Naive thymus-derived CD4-positive, alpha-beta T cell (primary cell): ENCODE measurements at regions not wholly inside any gene's neighbourhood (a gene's known extent, or its start where the extent isn't known, plus 50 kb on each side); places are given as distances from the start of the nearest gene placed in this dataset.
A peak's percentile ranks its signal among the peaks of the same experiment; 100 is the strongest.

Source experiments
- ATAC-seq: fragments of 150-1000 bp; cut with Tn5 transposase; 2 replicates; pipeline ENCODE4 v1.10.0; 2021; ENCODE audit warnings: mild to moderate bottlenecking, moderate library complexity
- CTCF ChIA-PET: fragments of 350-600 bp; sonication (Branson Sonifier 250); formaldehyde crosslinking; loops from one replicate; lab custom pipeline; 2021; ENCODE audit warnings: antibody characterized with exemption; lab: Charles Lee
- POLR2A ChIA-PET: fragments of 350-600 bp; sonication (Branson Sonifier 250); formaldehyde crosslinking; loops from one replicate; lab custom pipeline; 2021; ENCODE audit warnings: antibody characterized with exemption, inconsistent platforms; lab: Charles Lee
- DNase-seq, 9 donors: peaks; one replicate each; pipeline versions ENCODE4 v3.0.0 to v3.0.0-alpha.2; 2020 to 2022; ENCODE audit warnings: mixed read lengths in 1 of 9
- H3K27ac ChIP-seq: one replicate; pipeline ENCODE4 v1.7.0; 2013; ENCODE audit warnings: mild to moderate bottlenecking, low read depth, low read length, moderate library complexity
- H3K27me3 ChIP-seq, 2 donors: one replicate each; pipeline ENCODE4 v1.7.0; 2013; ENCODE audit warnings: low read length in 2 of 2, mild to moderate bottlenecking in 2 of 2, moderate library complexity in 2 of 2; ENCODE audit not compliant: control insufficient read depth in 2 of 2, insufficient read depth in 2 of 2
- H3K36me3 ChIP-seq, 3 experiments: 1 replicate in 2 of 3; 2 replicates in 1 of 3; pipeline ENCODE4 v1.7.0; 2013; ENCODE audit warnings: low read length in 3 of 3, mild to moderate bottlenecking in 3 of 3, moderate library complexity in 1 of 3; ENCODE audit not compliant: insufficient read depth in 3 of 3, control insufficient read depth in 2 of 3
- H3K4me1 ChIP-seq, 2 donors: one replicate each; pipeline ENCODE4 v1.7.0; 2013; ENCODE audit warnings: low read length in 2 of 2, mild to moderate bottlenecking in 2 of 2, moderate library complexity in 1 of 2; ENCODE audit not compliant: control insufficient read depth in 2 of 2, insufficient read depth in 2 of 2
- H3K4me3 ChIP-seq: 2 replicates; pipeline ENCODE4 v1.7.0; 2013; ENCODE audit warnings: mild to moderate bottlenecking, low read length
- H3K9me3 ChIP-seq, 3 experiments: 1 replicate in 2 of 3; 2 replicates in 1 of 3; pipeline ENCODE4 v1.7.0; 2013; ENCODE audit warnings: low read length in 3 of 3; ENCODE audit not compliant: control insufficient read depth in 2 of 3
- H3K27ac Mint-ChIP-seq, 9 donors: one replicate each; pipeline ENCODE4 v1.8.0; 2020 to 2022; ENCODE audit warnings: mixed read lengths in 9 of 9, mild to moderate bottlenecking in 8 of 9, moderate library complexity in 5 of 9, inconsistent platforms in 2 of 9
- H3K27me3 Mint-ChIP-seq, 5 donors: one replicate each; pipeline ENCODE4 v1.8.0; 2021 to 2022; ENCODE audit warnings: mixed read lengths in 5 of 5, mild to moderate bottlenecking in 1 of 5
- H3K36me3 Mint-ChIP-seq, 5 donors: one replicate each; pipeline ENCODE4 v1.8.0; 2020 to 2022; ENCODE audit warnings: mixed read lengths in 5 of 5, mild to moderate bottlenecking in 3 of 5, inconsistent platforms in 1 of 5
- H3K4me1 Mint-ChIP-seq, 7 donors: one replicate each; pipeline ENCODE4 v1.8.0; 2020 to 2022; ENCODE audit warnings: mixed read lengths in 7 of 7, mild to moderate bottlenecking in 3 of 7, inconsistent platforms in 1 of 7
- H3K4me3 Mint-ChIP-seq, 10 donors: one replicate each; pipeline ENCODE4 v1.8.0; 2020 to 2022; ENCODE audit warnings: mild to moderate bottlenecking in 10 of 10, mixed read lengths in 10 of 10, moderate library complexity in 6 of 10, inconsistent platforms in 2 of 10
- H3K9me3 Mint-ChIP-seq, 11 donors: one replicate each; pipeline ENCODE4 v1.8.0; 2020 to 2022; ENCODE audit warnings: mixed read lengths in 11 of 11, mild to moderate bottlenecking in 4 of 11, inconsistent platforms in 1 of 11, moderate library complexity in 1 of 11
- intact Hi-C, 2 donors: fragments of 100-400 bp; cut with micrococcal nuclease; formaldehyde crosslinking; loops; one replicate each; pipeline ENCODE4 v1.15.1; 2023

DNA sequence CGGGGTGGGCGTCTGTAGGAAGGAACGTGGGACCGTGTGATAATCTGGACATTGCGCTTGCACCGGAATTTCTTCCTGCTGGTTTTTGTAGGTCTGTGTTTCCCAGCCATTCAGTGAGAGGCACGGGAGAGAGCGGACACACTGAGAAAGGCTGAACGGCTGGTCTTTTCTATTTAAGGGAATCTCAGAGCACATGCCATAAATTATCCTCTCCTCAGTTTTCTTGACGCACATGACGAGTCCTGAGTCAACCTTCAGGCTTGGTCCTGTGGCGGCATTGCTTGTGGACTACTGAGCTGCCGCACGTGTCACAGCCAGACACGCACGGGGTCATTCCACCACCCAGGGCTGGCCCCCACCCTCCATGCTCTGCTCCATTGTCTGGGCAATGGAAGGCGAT, 519.3 kb upstream of the ID2 start:
- no peaks in the 10 kb centered on the region for H3K9me3 ChIP-seq
- Mint-ChIP-seq H3K9me3 (peaks cover 0 to 7% (median 0%) of the 10 kb centered on the region in 11 donors), H3K4me3 (no peak overlapping the region), H3K27ac (no peak overlapping the region), H3K4me1 (peaks cover 0 to 6% (median 0%) of the 10 kb centered on the region in 7 donors), H3K27me3 (peaks cover 0 to 3% (median 0%) of the 10 kb centered on the region in 5 donors), H3K36me3 (peaks cover 0 to 13% (median 0%) of the 10 kb centered on the region in 5 donors)
- ChIA-PET CTCF (no interaction called here), POLR2A (no interaction called here)
- no peaks in the 10 kb centered on the region for H3K4me1 ChIP-seq
- no peak for DNase-seq
- H3K4me3 ChIP-seq, result no peak overlapping the region
- intact Hi-C loops, result no loop called here
- H3K36me3 ChIP-seq, result no peaks in the 10 kb centered on the region
- ATAC-seq, result no peak
- H3K27ac ChIP-seq, result no peak overlapping the region
- no peaks in the 10 kb centered on the region for H3K27me3 ChIP-seq

- intact Hi-C loops, result no loop called here
- CTCF ChIA-PET, result no interaction called here
- no peak overlapping the region for H3K27ac ChIP-seq
Observed at GRCh38 chr2:8165550-8165949, 516.3 kb upstream of the ID2 start.

DNA sequence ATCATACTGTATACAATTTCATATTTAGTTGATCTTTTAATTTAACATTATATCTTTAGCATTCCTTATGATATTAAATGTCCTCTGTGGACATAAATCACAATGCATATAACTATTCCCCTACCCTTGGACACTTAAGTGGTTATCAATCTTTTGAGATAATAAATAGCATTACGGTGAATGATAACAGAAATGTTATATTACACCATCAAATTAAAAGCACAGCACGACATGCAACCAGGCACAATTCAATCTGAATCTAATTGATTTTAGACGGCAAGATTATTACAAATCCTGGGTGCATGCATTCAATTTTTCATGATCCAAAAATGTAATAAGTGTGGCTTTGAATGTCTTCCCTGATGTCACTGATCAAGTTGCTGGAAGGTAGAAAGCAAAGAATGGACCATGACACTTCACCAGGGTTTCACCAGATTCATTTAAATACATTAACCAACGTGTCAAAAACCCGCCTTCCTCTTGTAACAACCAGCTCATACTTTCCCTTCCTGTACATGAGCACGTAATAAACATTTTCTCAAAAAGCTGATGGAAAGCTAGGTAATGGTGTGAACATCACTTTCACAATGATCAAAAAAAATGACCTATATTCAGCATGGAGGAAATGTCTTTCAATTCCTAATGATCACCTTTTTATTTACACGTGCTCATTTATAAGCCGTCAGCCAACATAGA, 513.7 kb upstream of the ID2 start:
- peak overlapping the region in 1 of 9 donors; percentile 30 for H3K27ac Mint-ChIP-seq
- Histone ChIP-seq H3K27me3 (no peaks in the 10 kb centered on the region), H3K27ac (no peak overlapping the region), H3K4me3 (no peak overlapping the region), H3K4me1 (peaks cover 0 to 9% of the 10 kb centered on the region in 2 donors), H3K36me3 (no peaks in the 10 kb centered on the region), H3K9me3 (no peaks in the 10 kb centered on the region)
- H3K27me3 Mint-ChIP-seq, result peaks cover 0 to 5% (median 0%) of the 10 kb centered on the region in 5 donors
- DNase-seq (no peak), ATAC-seq (no peak)
- intact Hi-C loops, result no loop called here
- peaks cover 0 to 5% (median 0%) of the 10 kb centered on the region in 11 donors for H3K9me3 Mint-ChIP-seq
- H3K4me3 Mint-ChIP-seq, result peak overlapping the region in 1 of 10 donors; percentile 56
- peaks cover 0 to 10% (median 0%) of the 10 kb centered on the region in 5 donors for H3K36me3 Mint-ChIP-seq
- CTCF ChIA-PET, result no interaction called here
- peaks cover 0 to 12% (median 0%) of the 10 kb centered on the region in 7 donors for H3K4me1 Mint-ChIP-seq
- POLR2A ChIA-PET, result no interaction called here

More at GRCh38 chr2:8165550-8165949, 516.3 kb upstream of the ID2 start:
- ATAC-seq (no peak), DNase-seq (no peak)
- Mint-ChIP-seq H3K27me3 (peaks cover 0 to 3% (median 0%) of the 10 kb centered on the region in 5 donors), H3K4me3 (no peak overlapping the region), H3K36me3 (peaks cover 0 to 8% (median 0%) of the 10 kb centered on the region in 5 donors), H3K9me3 (peaks cover 0 to 5% (median 0%) of the 10 kb centered on the region in 11 donors), H3K4me1 (peaks cover 0 to 12% (median 0%) of the 10 kb centered on the region in 7 donors), H3K27ac (no peak overlapping the region)
- no peaks in the 10 kb centered on the region for H3K27me3 ChIP-seq
- no peaks in the 10 kb centered on the region for H3K9me3 ChIP-seq
- no peaks in the 10 kb centered on the region for H3K36me3 ChIP-seq
- POLR2A ChIA-PET, result no interaction called here
- peaks cover 0 to 9% of the 10 kb centered on the region in 2 donors for H3K4me1 ChIP-seq
- H3K4me3 ChIP-seq, result no peak overlapping the region

GRCh38 chr2:8168876-8169424, 512.9 kb upstream of the ID2 start:
- intact Hi-C loops, result no loop called here
- Histone ChIP-seq H3K36me3 (no peaks in the 10 kb centered on the region), H3K4me3 (no peak overlapping the region), H3K27ac (no peak overlapping the region), H3K27me3 (no peaks in the 10 kb centered on the region), H3K4me1 (peaks cover 0 to 9% of the 10 kb centered on the region in 2 donors), H3K9me3 (no peaks in the 10 kb centered on the region)
- ATAC-seq (no peak), DNase-seq (no peak)
- Mint-ChIP-seq H3K36me3 (peaks cover 0 to 10% (median 0%) of the 10 kb centered on the region in 5 donors), H3K4me1 (peaks cover 0 to 12% (median 0%) of the 10 kb centered on the region in 7 donors), H3K27ac (no peak overlapping the region), H3K4me3 (no peak overlapping the region), H3K27me3 (peaks cover 0 to 5% (median 3%) of the 10 kb centered on the region in 5 donors), H3K9me3 (peaks cover 0 to 5% (median 0%) of the 10 kb centered on the region in 11 donors)
- ChIA-PET POLR2A (no interaction called here), CTCF (no interaction called here)

GRCh38 chr2:8169443-8169842, 512.4 kb upstream of the ID2 start:
- H3K27ac ChIP-seq, result no peak overlapping the region
- DNase-seq (no peak), ATAC-seq (no peak)
- intact Hi-C loops, result no loop called here
- Mint-ChIP-seq H3K27me3 (peaks cover 0 to 7% (median 3%) of the 10 kb centered on the region in 5 donors), H3K4me3 (no peak overlapping the region), H3K4me1 (peaks cover 0 to 12% (median 0%) of the 10 kb centered on the region in 7 donors), H3K27ac (no peak overlapping the region), H3K9me3 (peaks cover 0 to 5% (median 0%) of the 10 kb centered on the region in 11 donors), H3K36me3 (peaks cover 0 to 10% (median 0%) of the 10 kb centered on the region in 5 donors)
- POLR2A ChIA-PET, result no interaction called here
- CTCF ChIA-PET, result no interaction called here
- H3K4me3 ChIP-seq, result no peak overlapping the region
- H3K4me1 ChIP-seq, result peaks cover 0 to 9% of the 10 kb centered on the region in 2 donors
- H3K27me3 ChIP-seq, result no peaks in the 10 kb centered on the region
- no peaks in the 10 kb centered on the region for H3K9me3 ChIP-seq
- H3K36me3 ChIP-seq, result no peaks in the 10 kb centered on the region

- no peak overlapping the region for H3K4me3 ChIP-seq
- peaks cover 0 to 15% (median 7%) of the 10 kb centered on the region in 11 donors for H3K9me3 Mint-ChIP-seq
- no peak overlapping the region for H3K27ac ChIP-seq
- no peak for DNase-seq
- intact Hi-C loops, result no loop called here
- peaks cover 0 to 13% (median 3%) of the 10 kb centered on the region in 5 donors for H3K36me3 Mint-ChIP-seq
- peaks cover 0 to 9% (median 6%) of the 10 kb centered on the region in 5 donors for H3K27me3 Mint-ChIP-seq
- no peak for ATAC-seq
- H3K4me1 ChIP-seq, result peaks cover 0 to 9% of the 10 kb centered on the region in 2 donors
- H3K4me3 Mint-ChIP-seq, result no peak overlapping the region
- peaks cover 0 to 12% (median 0%) of the 10 kb centered on the region in 7 donors for H3K4me1 Mint-ChIP-seq
- no peak overlapping the region for H3K27ac Mint-ChIP-seq
- ChIA-PET POLR2A (no interaction called here), CTCF (interaction anchor here (0.7 kb wide), 1 partner anchor 563 kb away, joined by 4 read pairs; no protein-coding TSS in a partner anchor)
- H3K36me3 ChIP-seq, result no peaks in the 10 kb centered on the region
- no peaks in the 10 kb centered on the region for H3K9me3 ChIP-seq
- no peaks in the 10 kb centered on the region for H3K27me3 ChIP-seq
Observed at GRCh38 chr2:8170552-8171327, 511.1 kb upstream of the ID2 start.
